ENCODE measurements at regions not wholly inside any gene's neighbourhood (a gene's known extent, or its start where the extent isn't known, plus 50 kb on each side); places are given as distances from the start of the nearest gene placed in this dataset.

DNA sequence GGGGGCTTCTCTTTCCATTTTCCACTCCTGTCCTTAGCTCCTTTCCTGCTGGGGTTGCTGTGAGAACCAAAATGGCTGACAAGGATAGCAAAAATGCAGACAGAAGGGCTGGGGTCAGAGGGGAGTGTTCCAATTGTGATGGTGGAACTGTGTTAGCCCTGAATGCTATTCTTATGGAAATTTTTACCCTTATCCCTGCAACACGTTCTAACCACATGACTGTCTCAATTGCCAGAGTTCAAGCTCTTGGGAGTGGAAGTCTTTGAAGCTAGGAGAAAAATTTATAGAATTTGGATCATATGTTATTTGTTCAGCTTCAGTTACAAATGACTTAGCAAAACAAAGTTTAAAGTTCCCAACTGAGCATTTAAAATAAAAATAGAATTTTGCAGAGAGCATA, 134.1 kb downstream of the ADCYAP1R1 start:
- Mint-ChIP-seq H3K9me3 (peaks cover 31% of the 10 kb centered on the region), H3K27me3 (ENCODE audit: insufficient read depth) (no peaks in the 10 kb centered on the region; the same call in 1 of the 2 replicates), H3K27ac (no peak overlapping the region), H3K36me3 (ENCODE audit: low read depth) (no peaks in the 10 kb centered on the region), H3K4me1 (ENCODE audit: low read depth) (no peaks in the 10 kb centered on the region), H3K4me3 (no peak overlapping the region)
- no peak for DNase-seq
- TF ChIP-seq, protein P1, sequence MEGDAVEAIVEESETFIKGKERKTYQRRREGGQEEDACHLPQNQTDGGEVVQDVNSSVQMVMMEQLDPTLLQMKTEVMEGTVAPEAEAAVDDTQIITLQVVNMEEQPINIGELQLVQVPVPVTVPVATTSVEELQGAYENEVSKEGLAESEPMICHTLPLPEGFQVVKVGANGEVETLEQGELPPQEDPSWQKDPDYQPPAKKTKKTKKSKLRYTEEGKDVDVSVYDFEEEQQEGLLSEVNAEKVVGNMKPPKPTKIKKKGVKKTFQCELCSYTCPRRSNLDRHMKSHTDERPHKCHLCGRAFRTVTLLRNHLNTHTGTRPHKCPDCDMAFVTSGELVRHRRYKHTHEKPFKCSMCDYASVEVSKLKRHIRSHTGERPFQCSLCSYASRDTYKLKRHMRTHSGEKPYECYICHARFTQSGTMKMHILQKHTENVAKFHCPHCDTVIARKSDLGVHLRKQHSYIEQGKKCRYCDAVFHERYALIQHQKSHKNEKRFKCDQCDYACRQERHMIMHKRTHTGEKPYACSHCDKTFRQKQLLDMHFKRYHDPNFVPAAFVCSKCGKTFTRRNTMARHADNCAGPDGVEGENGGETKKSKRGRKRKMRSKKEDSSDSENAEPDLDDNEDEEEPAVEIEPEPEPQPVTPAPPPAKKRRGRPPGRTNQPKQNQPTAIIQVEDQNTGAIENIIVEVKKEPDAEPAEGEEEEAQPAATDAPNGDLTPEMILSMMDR (IDR thresholded peaks at IDR 0.05): no peak

GRCh38 chr7:31175672-31176071, 123.6 kb downstream of the ADCYAP1R1 start:
- TF ChIP-seq, protein P1 (IDR thresholded peaks at IDR 0.05): no peak
- H3K4me1 Mint-ChIP-seq (ENCODE audit: low read depth): no peaks in the 10 kb centered on the region
- no peak overlapping the region for H3K4me3 Mint-ChIP-seq
- no peaks in the 10 kb centered on the region; the same call in none of the 2 replicates for H3K27me3 Mint-ChIP-seq (ENCODE audit: insufficient read depth)
- H3K9me3 Mint-ChIP-seq: peaks cover 12% of the 10 kb centered on the region
- H3K27ac Mint-ChIP-seq: no peak overlapping the region
- no peak for DNase-seq
- no peaks in the 10 kb centered on the region for H3K36me3 Mint-ChIP-seq (ENCODE audit: low read depth)

DNA sequence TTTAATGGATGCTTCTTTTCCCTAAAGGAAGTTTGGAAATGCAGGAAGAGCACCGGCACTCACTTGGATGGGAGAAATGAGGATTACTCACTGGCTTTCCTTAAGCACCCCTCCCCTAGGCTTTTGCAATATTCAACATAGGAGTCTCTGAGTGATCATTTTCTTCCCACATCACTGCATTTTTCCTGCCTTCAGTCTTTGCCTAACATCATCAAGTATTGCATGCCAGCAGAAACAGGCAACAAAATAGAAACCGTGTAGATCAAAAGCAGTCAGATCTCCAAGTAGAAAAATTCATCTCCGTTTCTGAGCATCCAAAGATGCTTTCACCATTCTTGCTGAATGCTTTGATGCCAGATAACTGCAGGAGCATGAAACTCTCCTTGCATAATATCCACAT, 119.9 kb downstream of the ADCYAP1R1 start:
- Mint-ChIP-seq H3K4me1 (ENCODE audit: low read depth) (no peaks in the 10 kb centered on the region), H3K4me3 (no peak overlapping the region), H3K27me3 (ENCODE audit: insufficient read depth) (no peaks in the 10 kb centered on the region), H3K9me3 (peaks cover 24% of the 10 kb centered on the region), H3K27ac (no peak overlapping the region), H3K36me3 (ENCODE audit: low read depth) (no peaks in the 10 kb centered on the region)
- no peak for DNase-seq
- TF ChIP-seq, protein P1 (IDR thresholded peaks at IDR 0.05): no peak

GRCh38 chr7:31171216-31171785, 119.2 kb downstream of the ADCYAP1R1 start:
- no peaks in the 10 kb centered on the region for H3K4me1 Mint-ChIP-seq (ENCODE audit: low read depth)
- DNase-seq: no peak
- TF ChIP-seq, protein P1 (IDR thresholded peaks at IDR 0.05): no peak
- no peak overlapping the region for H3K27ac Mint-ChIP-seq
- H3K36me3 Mint-ChIP-seq (ENCODE audit: low read depth): no peaks in the 10 kb centered on the region
- H3K4me3 Mint-ChIP-seq: no peak overlapping the region
- no peaks in the 10 kb centered on the region for H3K27me3 Mint-ChIP-seq (ENCODE audit: insufficient read depth)
- H3K9me3 Mint-ChIP-seq: peaks cover 24% of the 10 kb centered on the region
